Breast epithelium (tissue), 4 donors: ENCODE measurements at regions not wholly inside any gene's neighbourhood (a gene's known extent, or its start where the extent isn't known, plus 50 kb on each side); places are given as distances from the start of the nearest gene placed in this dataset.

Experiments used
- DNase-seq, 2 donors: peaks; one replicate each; pipeline ENCODE4 v3.0.0-alpha.2; 2019; ENCODE audit warnings: low spot score in 2 of 2
- H3K27ac ChIP-seq, 2 donors: fragments of 200-600 bp; sonication (generic) in 1 of 2; one replicate each; pipeline ENCODE4 v1.5.1; 2016 to 2019; ENCODE audit warnings: mild to moderate bottlenecking in 1 of 2
- H3K27me3 ChIP-seq, 2 donors: fragments of 200-600 bp; sonication (generic) in 1 of 2; one replicate each; pipeline versions ENCODE4 v1.5.1 to v1.6.0; 2017 to 2019; ENCODE audit warnings: control low read depth in 1 of 2, mild to moderate bottlenecking in 1 of 2
- H3K36me3 ChIP-seq: fragments of 200-600 bp; one replicate; pipeline ENCODE4 v1.5.1; 2019
- H3K4me1 ChIP-seq, 2 donors: fragments of 200-600 bp; sonication (generic); one replicate each; pipeline ENCODE4 v1.5.1; 2016 to 2019; ENCODE audit warnings: control low read depth in 1 of 2
- H3K4me3 ChIP-seq, 3 donors: fragments of 200-600 bp; sonication (generic); 1 replicate in 2 of 3; 2 replicates in 1 of 3; pipeline ENCODE4 v1.5.1; 2016 to 2019; ENCODE audit warnings: mild to moderate bottlenecking in 3 of 3, moderate library complexity in 2 of 3
- H3K9me3 ChIP-seq, 2 donors: fragments of 200-600 bp; sonication (generic) in 1 of 2; one replicate each; pipeline ENCODE4 v1.5.1; 2016 to 2019; ENCODE audit warnings: control low read depth in 1 of 2
- POLR2A ChIP-seq: fragments of 450-650 bp; IDR thresholded peaks from one replicate; pipeline ENCODE4 v1.6.1; 2016; ENCODE audit warnings: antibody characterized with exemption, mild to moderate bottlenecking, moderate library complexity
- POLR2AphosphoS5 ChIP-seq, 3 donors: sonication (generic); formaldehyde crosslinking; IDR thresholded peaks; one replicate each; pipeline ENCODE4 v1.6.1; 2017; ENCODE audit warnings: antibody characterized with exemption in 3 of 3
- intact Hi-C: fragments of 100-400 bp; cut with DNase I; formaldehyde crosslinking; loops from one replicate; pipeline ENCODE4 v1.15.1; 2023; ENCODE audit warnings: low total_unique reads
- TF ChIP-seq, protein P1 (sequence below), 3 donors: fragments of 450-650 bp; IDR thresholded peaks; one replicate each; pipeline ENCODE4 v1.5.1; 2016 to 2017; ENCODE audit warnings: antibody characterized with exemption in 3 of 3, mild to moderate bottlenecking in 3 of 3, moderate library complexity in 3 of 3

DNA sequence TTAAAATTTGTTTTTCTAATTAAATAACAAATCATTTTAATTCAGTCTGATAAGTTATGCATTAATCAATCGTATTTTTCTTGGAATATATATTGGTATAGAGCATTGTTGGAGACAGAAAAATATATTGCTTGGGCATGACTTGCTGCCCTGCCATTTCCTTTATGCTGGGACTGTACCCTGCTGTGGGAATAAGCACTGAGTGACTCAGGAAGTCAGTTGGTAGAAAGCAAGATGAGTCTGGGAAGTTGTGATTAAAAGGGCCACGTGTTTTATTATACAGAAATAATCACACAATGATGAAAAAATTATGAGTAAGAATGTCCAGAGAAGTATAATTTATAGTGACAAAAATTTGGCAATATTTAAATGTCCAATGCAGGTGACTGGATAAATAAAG is 139.5 kb downstream of the KIF18A start:
- DNase-seq: no peak
- intact Hi-C loops: no loop called here
- no peaks in the 10 kb centered on the region for H3K36me3 ChIP-seq
- no peaks in the 10 kb centered on the region for H3K4me1 ChIP-seq
- H3K9me3 ChIP-seq: no peaks in the 10 kb centered on the region
- no peaks in the 10 kb centered on the region for H3K27me3 ChIP-seq
- no peak overlapping the region for H3K27ac ChIP-seq
- no peak for TF ChIP-seq POLR2AphosphoS5 (IDR thresholded peaks at IDR 0.05)
- TF ChIP-seq, protein P1, sequence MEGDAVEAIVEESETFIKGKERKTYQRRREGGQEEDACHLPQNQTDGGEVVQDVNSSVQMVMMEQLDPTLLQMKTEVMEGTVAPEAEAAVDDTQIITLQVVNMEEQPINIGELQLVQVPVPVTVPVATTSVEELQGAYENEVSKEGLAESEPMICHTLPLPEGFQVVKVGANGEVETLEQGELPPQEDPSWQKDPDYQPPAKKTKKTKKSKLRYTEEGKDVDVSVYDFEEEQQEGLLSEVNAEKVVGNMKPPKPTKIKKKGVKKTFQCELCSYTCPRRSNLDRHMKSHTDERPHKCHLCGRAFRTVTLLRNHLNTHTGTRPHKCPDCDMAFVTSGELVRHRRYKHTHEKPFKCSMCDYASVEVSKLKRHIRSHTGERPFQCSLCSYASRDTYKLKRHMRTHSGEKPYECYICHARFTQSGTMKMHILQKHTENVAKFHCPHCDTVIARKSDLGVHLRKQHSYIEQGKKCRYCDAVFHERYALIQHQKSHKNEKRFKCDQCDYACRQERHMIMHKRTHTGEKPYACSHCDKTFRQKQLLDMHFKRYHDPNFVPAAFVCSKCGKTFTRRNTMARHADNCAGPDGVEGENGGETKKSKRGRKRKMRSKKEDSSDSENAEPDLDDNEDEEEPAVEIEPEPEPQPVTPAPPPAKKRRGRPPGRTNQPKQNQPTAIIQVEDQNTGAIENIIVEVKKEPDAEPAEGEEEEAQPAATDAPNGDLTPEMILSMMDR (IDR thresholded peaks at IDR 0.05): no peak
- TF ChIP-seq POLR2A: no peak
- no peak overlapping the region for H3K4me3 ChIP-seq

DNA sequence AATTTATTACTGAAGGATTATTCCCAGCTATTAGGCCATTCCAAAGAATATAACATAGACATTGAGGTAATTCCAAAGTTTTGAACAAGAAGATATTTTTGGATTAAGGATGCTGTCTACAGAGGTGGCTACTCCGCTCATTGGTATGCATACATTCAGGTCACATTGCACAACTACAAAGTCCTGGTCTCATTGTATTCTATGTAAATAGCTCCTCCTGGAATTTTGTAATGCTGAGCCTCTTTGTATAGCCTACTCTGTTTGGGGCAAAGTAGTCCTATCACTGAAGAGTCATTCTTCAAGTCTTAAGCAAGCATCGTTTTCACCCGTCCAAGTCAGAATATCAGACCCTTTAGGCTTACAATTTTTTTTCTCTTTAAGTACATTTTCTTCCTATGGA is 142.4 kb downstream of the KIF18A start:
- no peaks in the 10 kb centered on the region for H3K27me3 ChIP-seq
- intact Hi-C loops: no loop called here
- no peaks in the 10 kb centered on the region for H3K9me3 ChIP-seq
- no peak for DNase-seq
- H3K27ac ChIP-seq: no peak overlapping the region
- TF ChIP-seq, protein P1 (IDR thresholded peaks at IDR 0.05): no peak
- TF ChIP-seq POLR2AphosphoS5 (IDR thresholded peaks at IDR 0.05) (no peak), POLR2A (no peak)
- no peak overlapping the region for H3K4me3 ChIP-seq
- H3K4me1 ChIP-seq: no peaks in the 10 kb centered on the region
- no peaks in the 10 kb centered on the region for H3K36me3 ChIP-seq

DNA sequence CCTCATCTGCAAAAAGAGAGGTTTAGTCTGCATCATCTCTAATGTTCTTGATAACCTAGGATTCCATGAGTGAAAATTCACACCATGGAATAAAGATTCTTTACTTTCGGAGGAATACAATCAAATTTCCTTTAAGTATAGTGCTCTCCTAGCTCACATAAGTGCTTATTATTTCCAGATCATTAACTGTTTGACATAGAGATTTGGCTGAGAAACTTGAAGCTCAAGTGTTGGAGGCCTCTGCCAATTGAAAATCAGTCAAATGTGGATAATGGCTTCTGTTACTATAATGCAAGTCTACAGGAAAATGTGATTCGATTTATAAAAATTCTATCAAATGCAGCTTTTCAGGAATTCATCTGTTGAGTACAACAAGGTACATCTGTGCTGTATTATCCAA is 144.6 kb downstream of the KIF18A start:
- no peak for DNase-seq
- Histone ChIP-seq H3K27ac (no peak overlapping the region), H3K9me3 (no peaks in the 10 kb centered on the region), H3K27me3 (no peaks in the 10 kb centered on the region), H3K4me1 (no peaks in the 10 kb centered on the region), H3K36me3 (no peaks in the 10 kb centered on the region), H3K4me3 (no peak overlapping the region)
- intact Hi-C loops: no loop called here
- TF ChIP-seq POLR2AphosphoS5 (IDR thresholded peaks at IDR 0.05) (no peak), POLR2A (no peak)
- TF ChIP-seq, protein P1 (IDR thresholded peaks at IDR 0.05): no peak

DNA sequence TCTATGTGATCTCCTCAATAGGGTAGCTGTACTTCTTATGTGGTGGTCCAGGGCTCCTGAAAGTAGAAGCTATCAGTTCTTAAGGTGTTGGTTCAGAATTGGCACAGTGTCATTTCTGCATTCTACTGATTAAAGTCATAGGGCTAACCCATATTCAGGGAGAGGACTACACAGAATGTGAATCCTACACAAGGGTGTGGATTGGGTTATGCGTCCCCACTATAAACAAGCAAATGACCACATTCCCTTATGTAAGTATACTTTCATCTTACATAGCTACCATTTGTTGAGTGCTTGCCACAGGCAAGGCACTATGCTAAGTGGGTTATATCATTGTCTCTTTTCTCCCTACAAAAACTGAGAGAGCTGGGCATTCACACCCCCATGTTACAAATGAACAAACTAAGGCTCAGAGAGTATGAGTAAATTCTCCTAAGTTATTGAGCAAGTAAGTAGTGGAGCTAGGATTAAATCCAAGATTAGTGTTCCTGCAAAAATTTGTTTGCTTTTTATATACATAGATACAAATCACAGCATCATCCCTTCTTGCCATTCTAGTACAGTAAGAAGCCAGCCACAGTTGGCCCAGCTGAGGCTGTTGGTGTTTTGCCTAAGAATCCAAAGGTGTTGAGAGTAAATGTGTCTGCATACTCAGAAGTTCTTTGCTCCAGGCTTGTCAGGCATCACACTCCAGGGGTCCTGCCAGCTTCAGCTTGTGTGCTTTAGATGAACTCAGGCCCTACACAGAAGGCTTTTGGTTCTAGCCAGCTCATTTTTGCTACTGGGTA is 157.8 kb downstream of the KIF18A start:
- no peaks in the 10 kb centered on the region for H3K36me3 ChIP-seq
- no peak overlapping the region for H3K4me3 ChIP-seq
- no peaks in the 10 kb centered on the region for H3K27me3 ChIP-seq
- H3K27ac ChIP-seq: no peak overlapping the region
- TF ChIP-seq POLR2AphosphoS5 (IDR thresholded peaks at IDR 0.05): no peak
- TF ChIP-seq, protein P1 (IDR thresholded peaks at IDR 0.05): no peak
- no peak for TF ChIP-seq POLR2A
- no peaks in the 10 kb centered on the region for H3K4me1 ChIP-seq
- intact Hi-C loops: no loop called here
- no peak for DNase-seq
- H3K9me3 ChIP-seq: no peaks in the 10 kb centered on the region

DNA sequence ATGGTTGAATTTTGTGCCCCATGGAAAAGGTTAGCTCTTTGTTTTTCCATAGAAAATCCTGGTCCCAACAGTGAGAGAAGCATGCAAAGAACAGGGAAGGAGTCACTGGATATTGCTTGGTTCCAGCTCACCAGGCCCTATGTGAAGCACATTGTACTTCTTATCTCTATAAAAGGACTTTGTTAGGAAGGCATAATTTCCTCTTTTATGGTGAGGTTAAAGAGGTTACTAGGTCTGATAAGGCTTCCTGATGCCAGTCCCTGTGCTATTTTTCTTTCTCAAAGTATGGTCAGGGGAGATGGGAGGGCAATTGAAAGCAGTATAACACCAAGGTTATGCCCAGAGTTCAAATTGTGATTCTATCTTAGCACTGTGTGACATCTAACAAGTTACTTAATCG is 162.6 kb downstream of the KIF18A start:
- intact Hi-C loops: no loop called here
- Histone ChIP-seq H3K4me1 (no peaks in the 10 kb centered on the region), H3K4me3 (no peak overlapping the region), H3K9me3 (no peaks in the 10 kb centered on the region), H3K27ac (no peak overlapping the region), H3K36me3 (no peaks in the 10 kb centered on the region), H3K27me3 (no peaks in the 10 kb centered on the region)
- no peak for DNase-seq
- TF ChIP-seq POLR2AphosphoS5 (IDR thresholded peaks at IDR 0.05) (no peak), POLR2A (no peak)
- TF ChIP-seq, protein P1 (IDR thresholded peaks at IDR 0.05): no peak
